Stomach (tissue), 4 donors: ENCODE measurements at regions not wholly inside any gene's neighbourhood (a gene's known extent, or its start where the extent isn't known, plus 50 kb on each side); places are given as distances from the start of the nearest gene placed in this dataset.

ENCODE experiments used
- EP300 ChIP-seq: sonication (generic); formaldehyde crosslinking; IDR thresholded peaks from one replicate; pipeline ENCODE4 v1.6.1; 2017; ENCODE audit warnings: antibody characterized with exemption
- POLR2A ChIP-seq, 4 donors: fragments of 450-650 bp; IDR thresholded peaks; one replicate each; pipeline ENCODE4 v1.6.1; 2016; ENCODE audit warnings: antibody characterized with exemption in 4 of 4, control low read depth in 2 of 4, mild to moderate bottlenecking in 1 of 4, moderate library complexity in 1 of 4

DNA sequence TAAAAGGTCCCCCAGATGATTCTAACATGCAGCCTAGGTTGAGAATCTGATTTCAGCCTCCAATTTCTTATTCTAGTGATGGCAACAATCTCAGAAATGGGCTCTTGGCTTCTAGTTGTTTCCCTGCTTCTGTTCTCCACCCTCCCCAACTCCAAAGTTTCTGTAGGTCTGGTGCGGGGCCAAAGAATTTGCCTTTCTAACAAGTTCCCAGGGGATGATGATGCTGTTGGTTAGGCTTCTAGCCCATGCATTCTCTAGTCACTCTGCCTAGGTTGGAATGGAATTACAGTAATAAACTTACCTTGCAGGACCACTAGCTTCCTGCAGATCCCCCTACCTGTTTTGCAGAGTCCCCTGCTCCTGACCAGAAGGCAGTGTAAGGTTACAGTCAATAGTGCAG lies 103.2 kb upstream of the PPP2R3A start:
- TF ChIP-seq POLR2A (IDR thresholded peaks at IDR 0.05) = no peak
- no peak for TF ChIP-seq EP300
